Esophagus muscularis mucosa (tissue), 4 donors: ENCODE measurements at regions not wholly inside any gene's neighbourhood (a gene's known extent, or its start where the extent isn't known, plus 50 kb on each side); places are given as distances from the start of the nearest gene placed in this dataset.

Source experiments
- DNase-seq: peaks from one replicate; pipeline ENCODE4 v3.0.0-alpha.2; 2017; ENCODE audit errors: extremely low spot score
- H3K27ac ChIP-seq, 4 donors: fragments of 200-600 bp; sonication (generic); replicated peaks in 1 of 4; 1 replicate in 3 of 4; 2 replicates in 1 of 4; pipeline ENCODE4 v1.5.1; 2016 to 2019; ENCODE audit warnings: mild to moderate bottlenecking in 1 of 4
- H3K27me3 ChIP-seq, 4 donors: fragments of 200-600 bp; sonication (generic); one replicate each; pipeline versions ENCODE4 v1.5.1 to v1.6.0; 2016 to 2019
- H3K36me3 ChIP-seq, 4 donors: fragments of 200-600 bp; sonication (generic); one replicate each; pipeline ENCODE4 v1.5.1; 2016 to 2019
- H3K4me1 ChIP-seq, 4 donors: fragments of 200-600 bp; sonication (generic); one replicate each; pipeline ENCODE4 v1.5.1; 2016 to 2019
- H3K4me3 ChIP-seq, 4 donors: fragments of 200-600 bp; sonication (generic); 1 replicate in 2 of 4; 2 replicates in 2 of 4; pipeline ENCODE4 v1.5.1; 2016 to 2019; ENCODE audit warnings: mild to moderate bottlenecking in 4 of 4, moderate library complexity in 1 of 4
- H3K9me3 ChIP-seq, 4 donors: fragments of 200-600 bp; sonication (generic); 1 replicate in 3 of 4; 2 replicates in 1 of 4; pipeline ENCODE4 v1.5.1; 2016 to 2019
- EP300 ChIP-seq: sonication (generic); formaldehyde crosslinking; IDR thresholded peaks from one replicate; pipeline ENCODE4 v1.6.1; 2017; ENCODE audit warnings: antibody characterized with exemption
- POLR2A ChIP-seq: fragments of 450-650 bp; IDR thresholded peaks from one replicate; pipeline ENCODE4 v1.6.1; 2017; ENCODE audit warnings: antibody characterized with exemption, moderate library complexity, mild to moderate bottlenecking, low read depth
- POLR2AphosphoS5 ChIP-seq, 2 donors: sonication (generic); formaldehyde crosslinking; IDR thresholded peaks; one replicate each; pipeline ENCODE4 v1.6.1; 2017; ENCODE audit warnings: antibody characterized with exemption in 2 of 2
- WGBS: methylation state at CpG from one replicate; pipeline ENCODE4 v1.1.5; 2018; 5-methylcytosine and 5-hydroxymethylcytosine counted together
- intact Hi-C: fragments of 100-400 bp; cut with DNase I; formaldehyde crosslinking; loops from one replicate; pipeline ENCODE4 v1.15.1; 2023
- TF ChIP-seq, protein P1 (sequence below), 3 experiments: fragments of 200-600 bp in 2 of 3; fragments of 450-650 bp in 1 of 3; sonication (generic) in 2 of 3; IDR thresholded peaks; one replicate each; pipeline ENCODE4 v1.5.1; 2017 to 2019; ENCODE audit warnings: antibody characterized with exemption in 3 of 3, mild to moderate bottlenecking in 2 of 3, moderate library complexity in 1 of 3

DNA sequence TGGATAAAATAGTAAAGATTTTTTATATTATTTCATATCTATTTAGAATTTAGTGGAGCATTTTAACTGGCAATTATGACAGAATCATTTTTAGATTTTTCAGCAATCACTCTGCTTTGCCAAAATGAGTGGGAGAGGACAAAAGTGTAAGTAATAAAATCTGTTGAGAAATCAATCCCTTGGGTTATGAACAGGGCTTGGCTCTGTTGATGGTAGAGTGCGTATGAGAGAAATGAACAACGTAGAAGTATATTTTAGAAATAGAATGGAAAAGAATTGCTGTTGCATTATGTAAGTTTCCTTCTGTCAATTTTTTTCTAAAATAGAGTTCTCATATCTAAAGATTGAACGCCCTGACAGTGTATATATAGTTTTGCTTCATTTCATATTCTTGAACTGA lies 154.1 kb upstream of the PRDM9 start:
- intact Hi-C loops = no loop called here
- no peaks in the 10 kb centered on the region for H3K36me3 ChIP-seq
- no peak for TF ChIP-seq POLR2A
- TF ChIP-seq, protein P1, sequence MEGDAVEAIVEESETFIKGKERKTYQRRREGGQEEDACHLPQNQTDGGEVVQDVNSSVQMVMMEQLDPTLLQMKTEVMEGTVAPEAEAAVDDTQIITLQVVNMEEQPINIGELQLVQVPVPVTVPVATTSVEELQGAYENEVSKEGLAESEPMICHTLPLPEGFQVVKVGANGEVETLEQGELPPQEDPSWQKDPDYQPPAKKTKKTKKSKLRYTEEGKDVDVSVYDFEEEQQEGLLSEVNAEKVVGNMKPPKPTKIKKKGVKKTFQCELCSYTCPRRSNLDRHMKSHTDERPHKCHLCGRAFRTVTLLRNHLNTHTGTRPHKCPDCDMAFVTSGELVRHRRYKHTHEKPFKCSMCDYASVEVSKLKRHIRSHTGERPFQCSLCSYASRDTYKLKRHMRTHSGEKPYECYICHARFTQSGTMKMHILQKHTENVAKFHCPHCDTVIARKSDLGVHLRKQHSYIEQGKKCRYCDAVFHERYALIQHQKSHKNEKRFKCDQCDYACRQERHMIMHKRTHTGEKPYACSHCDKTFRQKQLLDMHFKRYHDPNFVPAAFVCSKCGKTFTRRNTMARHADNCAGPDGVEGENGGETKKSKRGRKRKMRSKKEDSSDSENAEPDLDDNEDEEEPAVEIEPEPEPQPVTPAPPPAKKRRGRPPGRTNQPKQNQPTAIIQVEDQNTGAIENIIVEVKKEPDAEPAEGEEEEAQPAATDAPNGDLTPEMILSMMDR (IDR thresholded peaks at IDR 0.05) = no peak
- TF ChIP-seq POLR2AphosphoS5 (IDR thresholded peaks at IDR 0.05) = no peak
- no peak for TF ChIP-seq EP300
- no peaks in the 10 kb centered on the region for H3K27me3 ChIP-seq
- DNase-seq = no peak
- 74% methylated on average over 3 of the region's 3 CpGs for WGBS
- no peaks in the 10 kb centered on the region for H3K9me3 ChIP-seq
- H3K4me3 ChIP-seq = no peak overlapping the region
- H3K27ac ChIP-seq = no peak overlapping the region
- H3K4me1 ChIP-seq = no peaks in the 10 kb centered on the region

GRCh38 chr5:23352446-23352845 lies 155.0 kb upstream of the PRDM9 start:
- Histone ChIP-seq H3K36me3 (no peaks in the 10 kb centered on the region), H3K4me3 (no peak overlapping the region), H3K4me1 (no peaks in the 10 kb centered on the region), H3K27me3 (no peaks in the 10 kb centered on the region), H3K27ac (no peak overlapping the region), H3K9me3 (no peaks in the 10 kb centered on the region)
- TF ChIP-seq POLR2AphosphoS5 (IDR thresholded peaks at IDR 0.05) = no peak
- no peak for TF ChIP-seq POLR2A
- no peak for TF ChIP-seq EP300
- TF ChIP-seq, protein P1 (IDR thresholded peaks at IDR 0.05) = no peak
- 86% methylated on average over 8 of the region's 8 CpGs for WGBS
- DNase-seq = no peak
- intact Hi-C loops = no loop called here

DNA sequence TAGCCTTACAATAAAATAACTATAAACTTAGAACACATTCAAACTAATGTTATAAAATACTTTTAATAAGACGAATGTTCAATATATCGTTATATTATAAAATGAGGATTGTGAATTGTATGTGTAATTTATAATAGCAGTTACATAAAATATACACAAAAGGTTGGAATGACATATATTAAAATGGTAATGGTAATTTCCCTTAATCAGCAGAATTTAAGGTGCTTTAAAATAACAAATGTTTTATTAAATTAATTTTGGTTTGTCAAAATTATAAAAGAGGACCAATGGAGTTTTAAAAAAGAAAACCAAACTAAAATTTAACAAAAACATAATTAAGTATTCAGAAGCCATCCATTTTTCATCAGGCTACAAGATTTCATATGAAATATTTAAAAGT lies 164.3 kb upstream of the PRDM9 start:
- intact Hi-C loops = no loop called here

DNA sequence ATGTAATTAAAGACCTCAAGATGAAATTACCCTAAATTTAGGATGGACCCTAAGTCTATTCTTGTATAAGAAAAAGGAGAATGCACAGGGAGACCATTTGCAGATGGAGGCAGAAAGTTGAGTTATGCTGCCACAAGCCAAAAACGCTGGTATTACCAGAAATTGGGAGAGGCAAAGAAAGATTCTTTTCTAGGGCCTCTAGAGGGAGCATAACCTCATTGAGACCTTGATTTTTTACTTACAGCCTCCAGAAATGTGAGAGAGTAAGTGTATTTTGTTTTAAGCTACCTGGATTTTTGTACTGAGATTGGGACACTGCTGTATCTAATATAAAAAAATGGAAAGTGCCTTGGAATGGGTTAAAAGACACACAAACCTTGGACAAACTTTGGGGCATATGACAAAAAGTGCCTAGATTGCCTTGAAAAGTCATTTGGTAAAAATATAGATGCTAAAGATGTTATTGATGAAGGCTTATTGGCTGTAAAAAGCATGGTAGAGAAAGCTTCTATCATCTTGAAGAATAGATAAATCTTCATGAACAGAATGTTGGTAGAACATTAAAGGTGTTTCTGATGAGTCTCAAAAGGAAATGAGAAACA lies 174.7 kb upstream of the PRDM9 start:
- H3K4me3 ChIP-seq = no peak overlapping the region
- H3K4me1 ChIP-seq = no peaks in the 10 kb centered on the region
- H3K36me3 ChIP-seq = no peaks in the 10 kb centered on the region
- H3K9me3 ChIP-seq = no peaks in the 10 kb centered on the region
- TF ChIP-seq, protein P1 (IDR thresholded peaks at IDR 0.05) = peak in 1 of 3 experiments; percentile 14
- no peak for TF ChIP-seq POLR2AphosphoS5 (IDR thresholded peaks at IDR 0.05)
- TF ChIP-seq EP300 = no peak
- no peaks in the 10 kb centered on the region for H3K27me3 ChIP-seq
- intact Hi-C loops = no loop called here
- no peak for DNase-seq
- 20% methylated on average over 1 of the region's 1 CpG for WGBS
- no peak overlapping the region for H3K27ac ChIP-seq

More for the DNA sequence above, 164.3 kb upstream of the PRDM9 start:
- Histone ChIP-seq H3K27me3 (no peaks in the 10 kb centered on the region), H3K4me3 (no peak overlapping the region), H3K36me3 (no peaks in the 10 kb centered on the region), H3K9me3 (no peaks in the 10 kb centered on the region), H3K4me1 (no peaks in the 10 kb centered on the region), H3K27ac (no peak overlapping the region)
- TF ChIP-seq EP300 (no peak), POLR2A (no peak), POLR2AphosphoS5 (IDR thresholded peaks at IDR 0.05) (no peak)
- TF ChIP-seq, protein P1 (IDR thresholded peaks at IDR 0.05) = no peak
- DNase-seq = no peak
- 81% methylated on average over 2 of the region's 2 CpGs for WGBS

- no peaks in the 10 kb centered on the region for H3K36me3 ChIP-seq
- H3K27ac ChIP-seq = no peak overlapping the region
- intact Hi-C loops = no loop called here
- H3K4me3 ChIP-seq = no peak overlapping the region
- H3K27me3 ChIP-seq = no peaks in the 10 kb centered on the region
- no peak for DNase-seq
- TF ChIP-seq, protein P1 (IDR thresholded peaks at IDR 0.05) = no peak
- no peak for TF ChIP-seq POLR2A
- no peak for TF ChIP-seq POLR2AphosphoS5 (IDR thresholded peaks at IDR 0.05)
- no peak for TF ChIP-seq EP300
- H3K9me3 ChIP-seq = no peaks in the 10 kb centered on the region
- WGBS = 82% methylated on average over 3 of the region's 3 CpGs
- H3K4me1 ChIP-seq = no peaks in the 10 kb centered on the region
These were observed 176.7 kb upstream of the PRDM9 start for GRCh38 chr5:23330726-23331125.
